Lung microvascular endothelial cell (primary cell): ENCODE measurements at regions not wholly inside any gene's neighbourhood (a gene's known extent, or its start where the extent isn't known, plus 50 kb on each side); places are given as distances from the start of the nearest gene placed in this dataset.
A peak's percentile ranks its signal among the peaks of the same experiment; 100 is the strongest.

ENCODE experiments used
- DNase-seq, 2 donors: peaks; one replicate each; pipeline versions ENCODE4 v3.0.0 to v3.0.0-alpha.2; 2010; ENCODE audit warnings: low read depth in 2 of 2

DNA sequence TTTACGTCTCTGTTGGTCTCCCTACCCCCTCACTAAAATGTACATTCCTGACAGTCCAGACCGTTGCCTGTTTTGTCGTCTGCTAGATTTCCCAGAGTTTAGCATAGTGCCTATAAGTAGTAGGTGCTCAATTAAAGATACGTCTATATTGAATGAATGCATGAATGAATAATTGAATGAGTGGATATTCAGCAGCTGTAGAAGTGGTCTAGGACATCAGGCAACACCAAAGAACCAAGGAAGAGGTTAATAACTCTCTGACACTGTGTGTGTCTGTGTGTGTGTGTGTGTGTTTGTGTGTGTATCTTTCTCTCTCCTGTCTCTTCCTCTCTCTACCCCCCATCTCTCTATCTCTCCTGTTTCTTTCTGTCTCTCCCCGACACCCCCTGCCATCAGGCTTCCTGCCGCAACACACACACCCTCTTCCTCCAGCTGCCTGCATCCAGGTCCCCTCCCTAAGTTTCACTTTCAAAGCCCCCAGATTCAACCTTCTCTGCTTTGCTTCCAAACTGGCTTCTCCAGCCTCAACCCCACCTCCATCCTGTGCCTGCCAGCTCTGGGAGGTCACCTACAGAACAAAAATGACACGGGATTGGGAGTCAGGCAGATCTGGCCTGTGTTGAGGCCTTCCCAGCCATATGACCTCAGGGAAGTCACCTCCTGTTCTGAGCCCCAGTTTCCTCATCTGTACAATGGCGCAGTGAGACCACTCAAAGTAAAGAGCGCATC lies 119.9 kb upstream of the NCOR2 start:
- DNase-seq = peak; percentile 27 to 39

GRCh38 chr12:124686370-124687173 lies 119.2 kb upstream of the NCOR2 start:
- DNase-seq = peak in 1 of 2 donors; percentile 42

- DNase-seq = peak in 1 of 2 donors; percentile 75
Observed at GRCh38 chr12:124685689-124686369, 118.4 kb upstream of the NCOR2 start.

GRCh38 chr12:124684971-124685688 lies 117.7 kb upstream of the NCOR2 start:
- peak in 1 of 2 donors; percentile 63 for DNase-seq

DNA sequence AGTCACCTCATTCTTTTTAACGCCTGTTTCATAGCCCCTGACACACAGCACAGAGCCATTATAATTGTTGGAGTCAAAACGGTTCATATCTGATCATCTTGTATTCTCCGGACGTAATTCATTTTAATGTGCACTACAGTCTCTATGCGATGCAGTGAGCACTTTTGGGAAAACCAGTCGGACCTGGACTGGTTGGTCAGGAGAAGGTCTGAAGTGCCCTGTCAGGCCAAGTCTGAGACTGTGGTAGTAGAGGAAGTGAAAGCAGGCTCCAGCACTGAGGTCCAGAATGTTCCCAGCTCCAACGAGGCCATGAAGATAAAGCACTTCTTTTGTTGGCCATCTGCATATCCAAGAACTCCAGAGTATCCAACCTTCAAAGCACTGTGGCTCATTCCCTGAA lies 117.1 kb upstream of the NCOR2 start:
- DNase-seq = peak in 1 of 2 donors; percentile 35

DNA sequence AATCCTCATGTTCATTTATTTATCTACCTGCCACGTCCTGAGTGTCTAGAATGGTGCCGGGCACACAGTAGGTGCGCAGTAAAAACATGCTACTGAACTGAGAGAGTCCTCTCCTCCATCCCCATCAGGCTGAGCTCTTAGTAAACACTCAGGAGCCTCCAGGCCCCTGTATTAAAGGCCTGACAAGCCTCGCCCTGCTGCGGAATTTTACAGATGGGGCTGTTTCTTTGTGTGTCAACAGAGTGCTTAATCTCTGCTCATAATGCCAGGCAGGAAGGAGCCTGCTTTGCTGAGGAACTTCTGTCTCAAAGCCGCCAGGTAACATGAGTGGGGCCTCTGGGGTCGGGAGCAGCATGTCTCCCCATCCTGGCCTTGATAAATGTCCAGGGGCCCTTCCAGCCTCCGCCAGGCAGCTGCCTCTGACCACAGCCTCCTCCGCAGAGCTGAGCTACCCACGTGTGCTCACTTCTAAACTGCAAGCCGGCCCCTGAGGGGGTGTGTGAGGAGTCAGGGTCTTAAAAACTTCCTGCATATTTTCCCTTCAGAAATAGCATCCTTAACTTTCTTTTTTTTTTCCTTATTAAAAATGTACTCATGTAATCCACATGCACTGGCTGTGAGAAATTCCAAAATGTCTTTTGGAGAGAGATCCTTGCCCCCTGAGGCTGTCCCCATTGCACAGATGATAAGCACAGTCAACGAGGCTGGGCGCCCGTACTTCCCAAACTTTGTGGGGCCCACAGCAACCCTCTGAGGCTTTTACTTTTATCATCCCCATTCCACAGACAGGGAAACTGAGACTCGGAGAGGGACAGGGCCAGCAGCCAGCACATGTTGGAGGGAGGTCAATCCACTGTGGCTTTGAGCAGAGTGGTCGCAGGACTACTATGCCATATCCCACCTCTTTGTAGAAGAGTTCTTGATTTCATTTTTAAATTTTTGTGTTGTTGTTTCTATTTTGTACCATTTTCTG lies 116.0 kb upstream of the NCOR2 start:
- DNase-seq = no peak

GRCh38 chr12:124682425-124683151 lies 115.2 kb upstream of the NCOR2 start:
- DNase-seq = no peak

GRCh38 chr12:124681779-124682391 lies 114.5 kb upstream of the NCOR2 start:
- DNase-seq = peak; percentile 79 to 88

DNA sequence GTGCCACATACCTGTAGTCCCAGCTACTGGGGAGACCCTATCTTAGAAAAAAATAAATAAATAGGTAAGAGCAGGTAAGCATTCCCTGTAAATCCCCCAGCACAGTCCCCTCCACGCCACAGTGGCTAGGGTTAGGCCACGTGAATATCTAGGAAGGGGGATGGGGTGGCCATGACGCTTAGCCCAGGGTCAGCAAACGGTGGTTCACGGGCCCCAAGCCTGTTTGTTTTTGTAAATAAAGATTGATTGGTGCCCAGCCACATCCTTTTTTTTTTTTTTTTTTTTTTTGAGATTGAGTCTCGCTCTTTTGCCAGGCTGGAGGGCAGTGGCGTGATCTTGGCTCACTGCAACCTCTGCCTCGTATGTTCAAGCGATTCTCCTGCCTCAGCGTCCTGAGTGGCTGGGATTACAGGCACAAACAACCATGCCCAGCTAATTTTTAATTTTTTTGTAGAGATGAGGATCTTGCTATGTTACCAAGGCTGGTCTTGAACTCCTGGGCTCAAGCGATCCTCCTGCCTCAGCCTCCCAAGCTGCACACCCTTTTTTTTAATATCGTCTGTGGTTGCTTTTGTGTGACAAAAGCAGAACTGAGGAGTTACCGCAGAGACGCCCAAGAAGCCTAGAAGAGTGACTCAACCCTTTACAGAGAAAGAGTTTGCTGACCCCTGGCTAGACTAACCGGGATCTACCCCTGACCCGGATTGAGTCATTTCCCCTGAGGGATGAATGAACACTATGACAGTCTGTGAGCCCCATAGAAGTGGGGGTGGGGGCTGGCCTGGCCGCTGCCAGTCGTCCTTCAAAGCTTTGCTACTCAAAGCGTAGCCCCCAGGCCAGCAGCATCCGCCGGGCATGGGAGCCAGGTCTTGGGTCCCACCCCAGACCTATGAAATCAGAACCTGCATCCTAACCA lies 113.7 kb upstream of the NCOR2 start:
- peak; percentile 88 to 95 for DNase-seq

DNA sequence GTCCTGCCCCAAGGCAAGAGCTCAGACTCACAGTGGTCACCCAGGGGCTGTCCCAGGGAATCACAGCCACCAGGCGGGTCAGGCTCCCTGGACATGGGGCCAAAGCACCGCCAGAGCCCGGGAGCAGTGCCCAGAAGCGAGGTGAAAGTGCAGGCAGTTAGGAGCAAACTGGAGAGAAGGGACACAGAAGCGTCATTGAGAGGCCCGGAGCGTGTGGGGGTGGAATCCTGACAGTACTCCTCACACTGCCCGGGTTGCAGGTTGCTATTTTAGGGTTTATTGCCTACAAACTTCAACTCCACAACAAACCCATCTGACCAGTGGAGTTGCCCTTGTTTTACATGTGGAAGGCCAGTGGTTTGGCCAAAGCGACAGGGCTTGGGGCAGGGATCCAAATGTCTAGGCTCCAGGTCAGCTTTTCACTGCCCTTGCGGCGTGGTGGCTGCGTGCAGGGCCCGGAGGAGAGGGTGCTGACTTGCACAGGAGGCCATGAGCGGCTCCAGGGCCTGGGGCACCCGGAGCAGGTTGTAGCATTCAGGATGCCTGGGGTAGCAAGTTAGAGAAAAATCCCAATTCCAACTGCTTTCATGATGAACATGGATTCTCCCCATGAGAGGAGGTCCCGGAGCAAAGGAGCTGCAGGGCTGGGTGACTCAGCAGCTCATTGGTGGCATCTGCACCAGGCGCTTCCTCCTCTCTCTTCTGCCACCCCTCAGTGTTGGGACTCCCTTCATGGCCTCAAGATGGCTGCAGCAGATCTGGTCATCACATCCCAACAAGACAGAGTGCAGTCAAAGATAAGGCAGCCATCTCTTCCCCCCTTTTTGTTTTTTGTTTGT lies 112.3 kb upstream of the NCOR2 start:
- DNase-seq = no peak

GRCh38 chr12:124679047-124679446 lies 111.6 kb upstream of the NCOR2 start:
- DNase-seq = no peak

DNA sequence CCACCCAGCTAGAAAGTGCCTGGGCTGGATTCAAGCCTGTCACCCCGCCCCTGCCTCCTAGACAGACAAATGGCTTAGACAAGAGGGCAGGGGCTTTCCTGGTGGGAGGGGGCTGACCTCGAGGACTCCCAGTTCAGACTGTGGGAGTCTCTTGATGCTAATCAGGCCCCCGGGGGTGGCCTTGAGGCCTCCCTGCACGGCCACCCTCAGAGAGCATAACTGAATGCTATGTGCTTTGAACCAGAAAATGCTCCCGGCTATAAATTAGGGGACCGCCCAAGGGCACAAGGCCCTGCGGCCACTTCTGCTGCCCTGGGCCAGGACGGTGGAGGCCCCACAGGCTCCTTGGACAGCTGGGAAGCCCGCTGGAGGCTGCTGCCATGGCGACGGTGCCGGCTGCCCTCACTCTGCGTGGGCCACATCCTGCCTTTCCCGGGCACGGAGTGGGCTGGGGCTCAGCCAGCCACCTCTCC lies 111.0 kb upstream of the NCOR2 start:
- no peak for DNase-seq

DNA sequence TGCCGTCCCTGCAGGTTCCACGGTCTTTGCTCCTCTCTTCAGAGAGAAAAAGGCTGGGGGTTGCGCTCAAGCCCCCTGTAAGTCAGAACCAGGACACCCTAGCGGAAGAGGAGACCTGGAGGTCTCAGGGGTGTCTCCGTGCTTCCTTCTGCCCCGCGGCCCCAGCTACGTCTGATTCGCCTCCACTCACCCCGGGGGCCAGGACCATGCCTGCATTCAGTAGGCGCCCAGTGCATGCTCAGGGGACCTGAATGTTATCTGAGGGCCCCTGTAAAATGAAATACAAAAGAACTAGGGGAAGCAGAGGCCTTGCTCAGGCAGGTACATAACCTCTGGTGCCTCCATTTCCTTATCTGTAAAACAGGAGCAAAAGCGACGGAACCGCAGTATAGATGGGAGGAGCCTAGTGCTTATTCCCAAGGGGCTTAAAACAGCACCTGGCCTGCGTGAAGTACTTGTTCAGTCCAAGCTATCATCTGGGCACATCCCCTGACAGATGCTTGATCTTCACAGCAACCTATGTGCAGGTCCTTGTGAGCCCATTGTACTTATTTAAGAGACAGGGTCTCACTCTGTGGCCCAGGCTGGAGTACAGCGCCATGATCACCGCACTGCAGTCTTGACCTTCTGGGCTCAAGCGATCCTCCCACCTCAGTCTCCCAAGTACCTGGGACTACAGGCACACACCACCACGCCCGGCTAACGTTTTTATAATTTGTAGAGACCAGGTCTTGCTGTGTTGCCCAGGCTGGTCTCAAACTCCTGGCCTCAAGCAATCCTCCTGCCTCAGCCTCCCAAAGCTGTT lies 110.3 kb upstream of the NCOR2 start:
- DNase-seq = no peak

DNA sequence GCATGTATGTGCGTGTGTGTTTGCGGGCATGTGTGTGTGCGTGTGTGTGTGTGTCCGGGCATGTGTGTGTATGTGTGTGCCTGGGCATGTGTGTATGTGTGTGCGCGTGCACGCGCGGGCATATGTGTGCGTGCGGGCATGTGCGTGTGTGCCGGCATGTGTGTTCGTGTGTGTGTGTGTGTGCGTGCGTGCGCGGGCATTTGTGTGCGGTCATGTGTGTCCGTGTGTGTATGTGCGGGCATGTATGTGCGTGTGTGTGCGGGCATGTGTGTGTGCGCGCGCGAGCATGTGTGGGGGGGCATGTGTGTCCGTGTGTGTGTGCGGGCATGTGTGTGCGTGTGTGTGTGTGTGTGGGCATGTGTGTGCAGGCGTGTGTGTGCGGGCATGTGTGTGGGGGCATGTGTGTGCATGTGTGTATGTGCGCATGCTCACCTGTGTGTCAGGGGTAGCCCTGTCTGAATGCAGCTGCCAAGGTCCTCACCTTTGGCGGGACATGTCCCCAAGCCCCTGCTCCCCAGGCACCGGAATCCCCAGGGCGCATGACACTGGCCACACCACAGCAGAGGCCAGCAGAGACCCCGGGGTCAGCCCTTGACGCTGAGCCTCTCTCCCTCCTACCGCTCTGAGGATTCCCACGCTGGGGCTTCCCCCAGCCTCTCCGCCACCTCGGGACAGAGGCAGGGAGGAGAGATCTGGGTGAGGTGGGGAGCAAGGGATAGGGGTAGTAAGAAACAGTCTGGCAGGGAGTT lies 109.5 kb upstream of the NCOR2 start:
- no peak for DNase-seq

DNA sequence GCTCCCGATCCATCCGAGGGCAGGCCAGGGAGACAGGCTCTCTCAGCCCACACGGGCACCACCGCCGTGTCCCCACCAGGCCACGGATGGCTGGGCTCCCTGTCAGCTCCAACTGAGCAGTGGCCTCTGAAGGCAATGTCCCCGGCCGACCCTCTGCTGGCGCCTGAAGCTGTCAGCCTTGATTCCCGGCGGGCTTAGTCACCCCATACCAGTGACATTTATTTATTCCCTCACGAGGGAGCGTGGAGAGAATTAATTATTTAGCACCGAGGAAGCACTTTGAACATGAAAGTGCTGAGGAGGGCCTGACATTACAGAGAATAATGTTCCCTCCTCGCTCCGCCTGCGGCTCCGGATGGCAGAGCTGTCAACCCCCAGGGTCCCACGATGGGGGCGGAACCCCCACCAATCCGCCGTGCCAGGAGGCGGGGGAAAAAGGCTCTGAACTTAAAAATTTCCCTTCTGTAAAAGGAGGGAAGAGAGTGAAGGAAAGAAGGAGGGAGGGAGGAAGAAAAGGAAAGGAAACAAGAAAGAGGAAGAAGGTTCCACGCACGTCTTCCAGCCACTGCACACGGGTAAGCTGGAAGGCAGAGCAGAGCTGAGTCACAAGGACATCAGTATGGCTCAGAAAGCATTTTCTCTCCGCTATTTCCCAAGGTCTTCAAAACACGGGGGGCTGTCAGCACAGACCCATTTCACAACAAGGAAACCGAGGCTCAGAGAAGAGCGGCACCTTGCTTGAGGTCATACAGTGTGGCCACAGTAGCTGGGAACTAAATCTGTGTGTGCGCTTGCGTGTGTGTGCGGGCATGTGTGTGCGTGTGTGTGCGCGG lies 108.7 kb upstream of the NCOR2 start:
- no peak for DNase-seq
